ENCODE measurements at regions not wholly inside any gene's neighbourhood (a gene's known extent, or its start where the extent isn't known, plus 50 kb on each side); places are given as distances from the start of the nearest gene placed in this dataset.

GRCh38 chr6:137754866-137755265 is 112.2 kb upstream of the TNFAIP3 start:
- H3K4me3 ChIP-seq (ENCODE audit: low read depth in 2 of 2, low read length in 2 of 2): no peak overlapping the region
- no TSS peak for BruUV-seq (replicated peaks)

GRCh38 chr6:137755284-137755683 is 111.8 kb upstream of the TNFAIP3 start:
- intact Hi-C loops (cut with micrococcal nuclease; ENCODE audit: unreplicated experiment): no loop called here
- no peak overlapping the region for H3K4me3 ChIP-seq (ENCODE audit: low read depth in 2 of 2, low read length in 2 of 2)
- CTCF ChIA-PET: no interaction called here
- H3K27me3 ChIP-seq (ENCODE audit: control insufficient read depth, insufficient read depth, low read length): peaks cover 7% of the 10 kb centered on the region
- ATAC-seq (no peak), DNase-seq (ENCODE audit: low read depth, low spot score) (no peak)
- H3K36me3 ChIP-seq (ENCODE audit: control insufficient read depth, insufficient read depth, low read length): no peaks in the 10 kb centered on the region
- no TSS peak for BruUV-seq (replicated peaks)
- H3K4me1 ChIP-seq (ENCODE audit: control insufficient read depth, insufficient read depth, low read length): no peaks in the 10 kb centered on the region
- POLR2A ChIA-PET: no interaction called here
- no peak overlapping the region for H3K27ac ChIP-seq (ENCODE audit: low read length)
- TF ChIP-seq SIN3A (IDR thresholded peaks at IDR 0.05; ENCODE audit: borderline replicate concordance, insufficient read depth, low read depth, low read length) (no peak), POLR2AphosphoS5 (IDR thresholded peaks at IDR 0.05; ENCODE audit: low read depth, low read length) (no peak), TCF7L2 (IDR thresholded peaks at IDR 0.05; ENCODE audit: low read depth, low read length) (no peak)
- TF ChIP-seq, protein P1, sequence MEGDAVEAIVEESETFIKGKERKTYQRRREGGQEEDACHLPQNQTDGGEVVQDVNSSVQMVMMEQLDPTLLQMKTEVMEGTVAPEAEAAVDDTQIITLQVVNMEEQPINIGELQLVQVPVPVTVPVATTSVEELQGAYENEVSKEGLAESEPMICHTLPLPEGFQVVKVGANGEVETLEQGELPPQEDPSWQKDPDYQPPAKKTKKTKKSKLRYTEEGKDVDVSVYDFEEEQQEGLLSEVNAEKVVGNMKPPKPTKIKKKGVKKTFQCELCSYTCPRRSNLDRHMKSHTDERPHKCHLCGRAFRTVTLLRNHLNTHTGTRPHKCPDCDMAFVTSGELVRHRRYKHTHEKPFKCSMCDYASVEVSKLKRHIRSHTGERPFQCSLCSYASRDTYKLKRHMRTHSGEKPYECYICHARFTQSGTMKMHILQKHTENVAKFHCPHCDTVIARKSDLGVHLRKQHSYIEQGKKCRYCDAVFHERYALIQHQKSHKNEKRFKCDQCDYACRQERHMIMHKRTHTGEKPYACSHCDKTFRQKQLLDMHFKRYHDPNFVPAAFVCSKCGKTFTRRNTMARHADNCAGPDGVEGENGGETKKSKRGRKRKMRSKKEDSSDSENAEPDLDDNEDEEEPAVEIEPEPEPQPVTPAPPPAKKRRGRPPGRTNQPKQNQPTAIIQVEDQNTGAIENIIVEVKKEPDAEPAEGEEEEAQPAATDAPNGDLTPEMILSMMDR (IDR thresholded peaks at IDR 0.05): no peak
- TF ChIP-seq, protein P2, sequence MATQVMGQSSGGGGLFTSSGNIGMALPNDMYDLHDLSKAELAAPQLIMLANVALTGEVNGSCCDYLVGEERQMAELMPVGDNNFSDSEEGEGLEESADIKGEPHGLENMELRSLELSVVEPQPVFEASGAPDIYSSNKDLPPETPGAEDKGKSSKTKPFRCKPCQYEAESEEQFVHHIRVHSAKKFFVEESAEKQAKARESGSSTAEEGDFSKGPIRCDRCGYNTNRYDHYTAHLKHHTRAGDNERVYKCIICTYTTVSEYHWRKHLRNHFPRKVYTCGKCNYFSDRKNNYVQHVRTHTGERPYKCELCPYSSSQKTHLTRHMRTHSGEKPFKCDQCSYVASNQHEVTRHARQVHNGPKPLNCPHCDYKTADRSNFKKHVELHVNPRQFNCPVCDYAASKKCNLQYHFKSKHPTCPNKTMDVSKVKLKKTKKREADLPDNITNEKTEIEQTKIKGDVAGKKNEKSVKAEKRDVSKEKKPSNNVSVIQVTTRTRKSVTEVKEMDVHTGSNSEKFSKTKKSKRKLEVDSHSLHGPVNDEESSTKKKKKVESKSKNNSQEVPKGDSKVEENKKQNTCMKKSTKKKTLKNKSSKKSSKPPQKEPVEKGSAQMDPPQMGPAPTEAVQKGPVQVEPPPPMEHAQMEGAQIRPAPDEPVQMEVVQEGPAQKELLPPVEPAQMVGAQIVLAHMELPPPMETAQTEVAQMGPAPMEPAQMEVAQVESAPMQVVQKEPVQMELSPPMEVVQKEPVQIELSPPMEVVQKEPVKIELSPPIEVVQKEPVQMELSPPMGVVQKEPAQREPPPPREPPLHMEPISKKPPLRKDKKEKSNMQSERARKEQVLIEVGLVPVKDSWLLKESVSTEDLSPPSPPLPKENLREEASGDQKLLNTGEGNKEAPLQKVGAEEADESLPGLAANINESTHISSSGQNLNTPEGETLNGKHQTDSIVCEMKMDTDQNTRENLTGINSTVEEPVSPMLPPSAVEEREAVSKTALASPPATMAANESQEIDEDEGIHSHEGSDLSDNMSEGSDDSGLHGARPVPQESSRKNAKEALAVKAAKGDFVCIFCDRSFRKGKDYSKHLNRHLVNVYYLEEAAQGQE (IDR thresholded peaks at IDR 0.05; ENCODE audit: insufficient read depth in 1 of 2, low read depth in 2 of 2, low read length in 1 of 2): no peak
- in situ Hi-C loops (cut with HindIII; ENCODE audit: low pct_unique_long_range_greater_than_20kb, low sequenced_read_pairs): no loop called here
- H3K9me3 ChIP-seq (ENCODE audit: control insufficient read depth, insufficient read depth, low read depth, low read length): no peaks in the 10 kb centered on the region

More at GRCh38 chr6:137754866-137755265, 112.2 kb upstream of the TNFAIP3 start:
- in situ Hi-C loops (cut with HindIII; ENCODE audit: low pct_unique_long_range_greater_than_20kb, low sequenced_read_pairs): no loop called here
- POLR2A ChIA-PET: no interaction called here
- no peaks in the 10 kb centered on the region for H3K9me3 ChIP-seq (ENCODE audit: control insufficient read depth, insufficient read depth, low read depth, low read length)
- H3K27me3 ChIP-seq (ENCODE audit: control insufficient read depth, insufficient read depth, low read length): peaks cover 7% of the 10 kb centered on the region
- TF ChIP-seq POLR2AphosphoS5 (IDR thresholded peaks at IDR 0.05; ENCODE audit: low read depth, low read length) (no peak), SIN3A (IDR thresholded peaks at IDR 0.05; ENCODE audit: borderline replicate concordance, insufficient read depth, low read depth, low read length) (no peak), TCF7L2 (IDR thresholded peaks at IDR 0.05; ENCODE audit: low read depth, low read length) (no peak)
- TF ChIP-seq, protein P2 (IDR thresholded peaks at IDR 0.05; ENCODE audit: insufficient read depth in 1 of 2, low read depth in 2 of 2, low read length in 1 of 2): no peak
- TF ChIP-seq, protein P1 (IDR thresholded peaks at IDR 0.05): no peak
- no peak overlapping the region for H3K27ac ChIP-seq (ENCODE audit: low read length)
- ATAC-seq (no peak), DNase-seq (ENCODE audit: low read depth, low spot score) (no peak)
- intact Hi-C loops (cut with micrococcal nuclease; ENCODE audit: unreplicated experiment): no loop called here
- CTCF ChIA-PET: no interaction called here
- no peaks in the 10 kb centered on the region for H3K36me3 ChIP-seq (ENCODE audit: control insufficient read depth, insufficient read depth, low read length)
- no peaks in the 10 kb centered on the region for H3K4me1 ChIP-seq (ENCODE audit: control insufficient read depth, insufficient read depth, low read length)

Data from Panc1 (cell line).